ENCODE measurements at regions not wholly inside any gene's neighbourhood (a gene's known extent, or its start where the extent isn't known, plus 50 kb on each side); places are given as distances from the start of the nearest gene placed in this dataset.

DNA sequence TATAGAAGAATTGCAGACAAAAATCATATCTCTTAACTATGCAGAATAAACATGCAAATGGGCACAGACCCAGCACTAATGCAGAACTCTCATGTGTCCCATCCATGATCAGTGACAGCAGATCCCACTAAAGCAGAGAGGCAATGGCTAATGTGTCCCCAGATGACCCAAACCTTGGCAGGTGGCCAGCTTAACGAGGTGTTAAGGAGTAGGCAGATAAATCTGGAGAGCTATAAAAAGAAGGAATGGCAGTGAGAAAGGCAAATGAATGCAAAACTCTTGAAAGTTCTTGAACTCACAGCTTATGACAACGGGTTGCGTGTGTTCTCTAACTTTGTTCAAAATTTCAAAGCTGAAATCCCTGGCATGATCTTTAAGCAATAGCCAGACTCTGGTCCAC lies 265.4 kb downstream of the RASEF start:
- no peaks in the 10 kb centered on the region for H3K27me3 ChIP-seq
- H3K4me3 ChIP-seq, result no peak overlapping the region
- no peaks in the 10 kb centered on the region for H3K9me3 ChIP-seq
- TF ChIP-seq, protein P1, sequence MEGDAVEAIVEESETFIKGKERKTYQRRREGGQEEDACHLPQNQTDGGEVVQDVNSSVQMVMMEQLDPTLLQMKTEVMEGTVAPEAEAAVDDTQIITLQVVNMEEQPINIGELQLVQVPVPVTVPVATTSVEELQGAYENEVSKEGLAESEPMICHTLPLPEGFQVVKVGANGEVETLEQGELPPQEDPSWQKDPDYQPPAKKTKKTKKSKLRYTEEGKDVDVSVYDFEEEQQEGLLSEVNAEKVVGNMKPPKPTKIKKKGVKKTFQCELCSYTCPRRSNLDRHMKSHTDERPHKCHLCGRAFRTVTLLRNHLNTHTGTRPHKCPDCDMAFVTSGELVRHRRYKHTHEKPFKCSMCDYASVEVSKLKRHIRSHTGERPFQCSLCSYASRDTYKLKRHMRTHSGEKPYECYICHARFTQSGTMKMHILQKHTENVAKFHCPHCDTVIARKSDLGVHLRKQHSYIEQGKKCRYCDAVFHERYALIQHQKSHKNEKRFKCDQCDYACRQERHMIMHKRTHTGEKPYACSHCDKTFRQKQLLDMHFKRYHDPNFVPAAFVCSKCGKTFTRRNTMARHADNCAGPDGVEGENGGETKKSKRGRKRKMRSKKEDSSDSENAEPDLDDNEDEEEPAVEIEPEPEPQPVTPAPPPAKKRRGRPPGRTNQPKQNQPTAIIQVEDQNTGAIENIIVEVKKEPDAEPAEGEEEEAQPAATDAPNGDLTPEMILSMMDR (IDR thresholded peaks at IDR 0.05), result no peak
- no peak for TF ChIP-seq POLR2A (IDR thresholded peaks at IDR 0.05)
- 54 to 62% methylated on average over 3 of the region's 3 CpGs for WGBS, 2 donors
- intact Hi-C loops (cut with DNase I; ENCODE audit: low total_unique reads), result no loop called here
- no peak for DNase-seq
- no peaks in the 10 kb centered on the region for H3K36me3 ChIP-seq (ENCODE audit: low read depth, missing control alignments)
- no peak overlapping the region for H3K27ac ChIP-seq
- H3K4me1 ChIP-seq, result no peaks in the 10 kb centered on the region

DNA sequence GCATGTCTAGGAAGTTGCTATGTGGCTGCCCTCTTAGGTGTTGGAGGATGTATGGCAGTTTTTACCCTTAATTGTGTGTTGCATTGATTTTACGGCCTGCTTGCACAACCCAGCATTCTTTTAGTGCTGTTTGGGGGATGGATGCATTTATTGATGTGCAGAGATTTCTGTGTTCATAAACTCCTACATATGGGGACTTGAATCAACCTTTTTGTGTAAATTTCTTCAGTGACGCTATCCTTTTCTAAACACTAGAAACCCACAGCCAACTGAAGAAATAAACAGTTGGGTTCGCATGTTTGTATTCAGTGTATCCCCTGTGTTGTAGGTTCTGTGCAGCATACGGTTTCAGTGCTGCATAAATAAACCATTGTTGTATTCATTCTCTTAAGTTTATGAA lies 263.7 kb downstream of the RASEF start:
- H3K27ac ChIP-seq, result no peak overlapping the region
- no peaks in the 10 kb centered on the region for H3K36me3 ChIP-seq (ENCODE audit: low read depth, missing control alignments)
- H3K9me3 ChIP-seq, result no peaks in the 10 kb centered on the region
- WGBS, 2 donors, result 84 to 94% methylated on average over 4 of the region's 4 CpGs
- intact Hi-C loops (cut with DNase I; ENCODE audit: low total_unique reads), result no loop called here
- no peaks in the 10 kb centered on the region for H3K4me1 ChIP-seq
- no peaks in the 10 kb centered on the region for H3K27me3 ChIP-seq
- TF ChIP-seq, protein P1 (IDR thresholded peaks at IDR 0.05), result no peak
- no peak for TF ChIP-seq POLR2A (IDR thresholded peaks at IDR 0.05)
- H3K4me3 ChIP-seq, result no peak overlapping the region
- DNase-seq, result no peak

DNA sequence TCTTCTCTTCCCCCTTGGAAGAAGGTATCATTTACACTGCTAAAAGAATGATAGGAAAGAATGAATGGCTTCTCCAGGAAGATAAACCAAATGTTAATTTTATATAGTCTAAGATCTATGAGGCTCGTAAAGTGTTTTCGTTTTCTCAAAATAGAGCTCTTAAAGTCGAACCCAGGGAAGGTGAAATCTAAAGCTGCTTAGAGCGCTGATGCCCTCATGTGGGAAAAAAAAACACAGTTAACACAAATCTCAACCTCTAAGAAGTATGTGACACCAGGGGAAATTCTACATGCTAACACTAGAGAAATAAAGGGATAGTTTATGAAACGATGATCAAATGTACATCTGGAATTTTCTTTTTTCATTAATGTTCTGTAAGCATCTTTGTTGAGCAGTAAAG lies 257.9 kb downstream of the RASEF start:
- no peaks in the 10 kb centered on the region for H3K9me3 ChIP-seq
- H3K4me3 ChIP-seq, result no peak overlapping the region
- no peak overlapping the region for H3K27ac ChIP-seq
- intact Hi-C loops (cut with DNase I; ENCODE audit: low total_unique reads), result no loop called here
- TF ChIP-seq, protein P1 (IDR thresholded peaks at IDR 0.05), result no peak
- TF ChIP-seq POLR2A (IDR thresholded peaks at IDR 0.05), result no peak
- no peaks in the 10 kb centered on the region for H3K4me1 ChIP-seq
- H3K27me3 ChIP-seq, result no peaks in the 10 kb centered on the region
- DNase-seq, result no peak
- WGBS, 2 donors, result 69 to 73% methylated on average over 5 of the region's 5 CpGs
- H3K36me3 ChIP-seq (ENCODE audit: low read depth, missing control alignments), result no peaks in the 10 kb centered on the region

DNA sequence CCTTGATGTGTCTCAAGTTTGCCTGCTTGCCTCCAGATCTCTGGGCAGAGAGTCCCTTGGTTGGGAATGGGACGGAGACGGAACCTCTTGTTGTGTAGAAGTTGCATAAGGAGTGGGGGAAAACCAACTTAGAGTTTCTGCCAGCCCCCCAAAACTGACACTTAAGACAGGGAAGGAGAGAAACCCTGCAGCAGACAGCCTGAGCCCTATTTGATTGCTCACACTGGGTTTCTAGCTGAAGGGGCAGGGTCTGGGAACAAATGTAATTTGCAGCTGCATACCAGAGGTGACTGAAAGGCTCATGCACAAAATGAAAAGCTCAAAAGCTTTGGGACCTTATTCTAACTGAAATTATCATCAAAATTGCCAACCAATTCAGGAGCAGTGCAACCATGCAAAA lies 254.5 kb downstream of the RASEF start:
- no peak overlapping the region for H3K4me3 ChIP-seq
- 91 to 95% methylated on average over 2 of the region's 2 CpGs for WGBS, 2 donors
- intact Hi-C loops (cut with DNase I; ENCODE audit: low total_unique reads), result no loop called here
- H3K36me3 ChIP-seq (ENCODE audit: low read depth, missing control alignments), result no peaks in the 10 kb centered on the region
- no peaks in the 10 kb centered on the region for H3K27me3 ChIP-seq
- no peaks in the 10 kb centered on the region for H3K9me3 ChIP-seq
- TF ChIP-seq, protein P1 (IDR thresholded peaks at IDR 0.05), result no peak
- TF ChIP-seq POLR2A (IDR thresholded peaks at IDR 0.05), result no peak
- no peak overlapping the region for H3K27ac ChIP-seq
- DNase-seq, result no peak
- H3K4me1 ChIP-seq, result no peaks in the 10 kb centered on the region

DNA sequence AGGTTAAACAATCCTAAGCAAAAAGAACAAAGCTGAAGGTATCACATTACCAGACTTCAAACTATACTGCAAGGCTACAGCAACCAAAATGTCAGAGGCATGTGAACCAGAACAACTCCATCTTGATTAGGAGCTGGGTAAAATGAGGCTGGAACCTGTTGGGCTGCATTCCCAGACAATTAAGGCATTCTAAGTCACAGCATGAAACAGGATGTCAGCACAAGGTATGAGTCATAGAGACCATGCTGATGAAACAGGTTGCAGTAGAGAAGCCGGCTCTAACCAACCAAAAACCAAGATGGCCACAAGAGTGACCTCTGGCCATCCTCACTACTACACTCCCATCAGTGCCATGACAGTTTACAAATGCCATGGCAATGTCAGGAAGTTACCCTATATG lies 252.0 kb downstream of the RASEF start:
- no peak overlapping the region for H3K27ac ChIP-seq
- TF ChIP-seq, protein P1 (IDR thresholded peaks at IDR 0.05), result no peak
- no peak for TF ChIP-seq POLR2A (IDR thresholded peaks at IDR 0.05)
- H3K9me3 ChIP-seq, result no peaks in the 10 kb centered on the region
- no peaks in the 10 kb centered on the region for H3K36me3 ChIP-seq (ENCODE audit: low read depth, missing control alignments)
- no peaks in the 10 kb centered on the region for H3K4me1 ChIP-seq
- WGBS, 2 donors, result 75 to 90% methylated on average over 1 of the region's 1 CpG
- no peak overlapping the region for H3K4me3 ChIP-seq
- intact Hi-C loops (cut with DNase I; ENCODE audit: low total_unique reads), result no loop called here
- no peaks in the 10 kb centered on the region for H3K27me3 ChIP-seq
- no peak for DNase-seq

Data from testis (tissue), 2 donors.